ENCODE measurements at regions not wholly inside any gene's neighbourhood (a gene's known extent, or its start where the extent isn't known, plus 50 kb on each side); places are given as distances from the start of the nearest gene placed in this dataset.

DNA sequence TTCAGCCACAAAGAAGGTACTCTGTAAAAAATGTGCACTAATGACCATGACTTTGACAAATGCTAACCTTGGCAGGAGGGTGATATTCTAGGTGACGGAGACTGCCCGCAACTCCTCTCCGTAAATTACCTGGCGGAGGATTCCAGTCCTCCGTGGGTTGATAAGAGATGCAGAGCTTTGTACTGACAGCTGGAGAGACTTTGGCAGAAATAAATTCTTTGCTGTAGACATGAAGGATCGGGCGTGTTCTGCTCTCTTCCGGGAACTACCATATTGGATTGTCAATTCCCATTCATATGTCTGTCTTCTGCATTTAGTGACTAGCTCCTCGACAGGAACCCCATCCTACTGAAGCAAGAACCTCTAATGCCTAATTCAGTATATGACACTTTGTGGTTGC lies 158.3 kb upstream of the KAZN start:
- TF ChIP-seq, protein P1, sequence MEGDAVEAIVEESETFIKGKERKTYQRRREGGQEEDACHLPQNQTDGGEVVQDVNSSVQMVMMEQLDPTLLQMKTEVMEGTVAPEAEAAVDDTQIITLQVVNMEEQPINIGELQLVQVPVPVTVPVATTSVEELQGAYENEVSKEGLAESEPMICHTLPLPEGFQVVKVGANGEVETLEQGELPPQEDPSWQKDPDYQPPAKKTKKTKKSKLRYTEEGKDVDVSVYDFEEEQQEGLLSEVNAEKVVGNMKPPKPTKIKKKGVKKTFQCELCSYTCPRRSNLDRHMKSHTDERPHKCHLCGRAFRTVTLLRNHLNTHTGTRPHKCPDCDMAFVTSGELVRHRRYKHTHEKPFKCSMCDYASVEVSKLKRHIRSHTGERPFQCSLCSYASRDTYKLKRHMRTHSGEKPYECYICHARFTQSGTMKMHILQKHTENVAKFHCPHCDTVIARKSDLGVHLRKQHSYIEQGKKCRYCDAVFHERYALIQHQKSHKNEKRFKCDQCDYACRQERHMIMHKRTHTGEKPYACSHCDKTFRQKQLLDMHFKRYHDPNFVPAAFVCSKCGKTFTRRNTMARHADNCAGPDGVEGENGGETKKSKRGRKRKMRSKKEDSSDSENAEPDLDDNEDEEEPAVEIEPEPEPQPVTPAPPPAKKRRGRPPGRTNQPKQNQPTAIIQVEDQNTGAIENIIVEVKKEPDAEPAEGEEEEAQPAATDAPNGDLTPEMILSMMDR (conservative IDR thresholded peaks at IDR 0.05; ENCODE audit: low read depth, low read length), result no peak
- TF ChIP-seq EZH2 (IDR thresholded peaks at IDR 0.05; ENCODE audit: low read length, unreplicated experiment), result no peak
- no peak for TF ChIP-seq EZH2phosphoT487 (IDR thresholded peaks at IDR 0.05; ENCODE audit: borderline replicate concordance, low read length)
